ENCODE measurements at regions not wholly inside any gene's neighbourhood (a gene's known extent, or its start where the extent isn't known, plus 50 kb on each side); places are given as distances from the start of the nearest gene placed in this dataset.

GRCh38 chr1:58256041-58256440 is 290.5 kb downstream of the OMA1 start:
- H3K4me3 Mint-ChIP-seq: no peak overlapping the region
- peaks cover 4% of the 10 kb centered on the region for H3K9me3 Mint-ChIP-seq
- peaks cover 37% of the 10 kb centered on the region for H3K27me3 Mint-ChIP-seq (ENCODE audit: low read depth)
- no peaks in the 10 kb centered on the region for H3K4me1 Mint-ChIP-seq
- no peak for TF ChIP-seq CTCF (IDR thresholded peaks at IDR 0.05; ENCODE audit: unreplicated experiment in 3 of 3)
- H3K36me3 Mint-ChIP-seq (ENCODE audit: low read depth): no peaks in the 10 kb centered on the region
- H3K27ac Mint-ChIP-seq: no peak overlapping the region

GRCh38 chr1:58255192-58255591 is 291.3 kb downstream of the OMA1 start:
- Mint-ChIP-seq H3K27me3 (ENCODE audit: low read depth) (peaks cover 46% of the 10 kb centered on the region), H3K4me1 (no peaks in the 10 kb centered on the region), H3K27ac (no peak overlapping the region), H3K9me3 (peaks cover 4% of the 10 kb centered on the region), H3K36me3 (ENCODE audit: low read depth) (no peaks in the 10 kb centered on the region), H3K4me3 (no peak overlapping the region)
- no peak for TF ChIP-seq CTCF (IDR thresholded peaks at IDR 0.05; ENCODE audit: unreplicated experiment in 3 of 3)

- peaks cover 79% of the 10 kb centered on the region for H3K27me3 Mint-ChIP-seq (ENCODE audit: low read depth)
Observed at GRCh38 chr1:58251430-58252073, 295.0 kb downstream of the OMA1 start.

GRCh38 chr1:58250587-58250948 is 296.0 kb downstream of the OMA1 start:
- no peak for TF ChIP-seq CTCF (IDR thresholded peaks at IDR 0.05; ENCODE audit: unreplicated experiment in 3 of 3)
- Mint-ChIP-seq H3K36me3 (ENCODE audit: low read depth) (no peaks in the 10 kb centered on the region), H3K4me1 (peaks cover 10% of the 10 kb centered on the region), H3K9me3 (peaks cover 4% of the 10 kb centered on the region), H3K4me3 (peak overlapping the region; percentile 77 to 87 (median 81)), H3K27me3 (ENCODE audit: low read depth) (peaks cover 81% of the 10 kb centered on the region), H3K27ac (no peak overlapping the region)

More at GRCh38 chr1:58251430-58252073, 295.0 kb downstream of the OMA1 start:
- Mint-ChIP-seq H3K36me3 (ENCODE audit: low read depth) (no peaks in the 10 kb centered on the region), H3K4me3 (no peak overlapping the region), H3K9me3 (peaks cover 4% of the 10 kb centered on the region), H3K27ac (no peak overlapping the region), H3K4me1 (peaks cover 10% of the 10 kb centered on the region)
- TF ChIP-seq CTCF (IDR thresholded peaks at IDR 0.05; ENCODE audit: unreplicated experiment in 3 of 3): peak in 1 of 3 experiments; percentile 25

GRCh38 chr1:58249737-58250586 is 296.6 kb downstream of the OMA1 start:
- H3K9me3 Mint-ChIP-seq: no peaks in the 10 kb centered on the region

More at GRCh38 chr1:58249737-58250586, 296.6 kb downstream of the OMA1 start:
- Mint-ChIP-seq H3K27ac (no peak overlapping the region), H3K27me3 (ENCODE audit: low read depth) (peaks cover 81% of the 10 kb centered on the region), H3K4me3 (peak overlapping the region; percentile 77 to 87 (median 81)), H3K36me3 (ENCODE audit: low read depth) (no peaks in the 10 kb centered on the region), H3K4me1 (peaks cover 10% of the 10 kb centered on the region)
- TF ChIP-seq CTCF (IDR thresholded peaks at IDR 0.05; ENCODE audit: unreplicated experiment in 3 of 3): no peak

Measured in nephron (organoid).